Pancreas (tissue), 10 donors: ENCODE measurements at regions not wholly inside any gene's neighbourhood (a gene's known extent, or its start where the extent isn't known, plus 50 kb on each side); places are given as distances from the start of the nearest gene placed in this dataset.
"Not testable (repeated sequence)": the region's sequence is repeated elsewhere in the genome, so short reads cannot be mapped to it uniquely, and the experiment has no call there.

ENCODE experiments used
- ATAC-seq, 4 donors: fragments of 200-7000 bp; cut with Tn5 transposase; one replicate each; pipeline versions ENCODE4 v1.8.0 to v1.9.1; 2020; ENCODE audit warnings: mild to moderate bottlenecking in 4 of 4, moderate library complexity in 4 of 4
- DNase-seq, 6 donors: peaks; one replicate each; pipeline ENCODE4 v3.0.0-alpha.2; 2020
- FAIRE-seq: peaks from 2 replicates; lab custom pipeline; 2012; peaks lifted over from hg19 to GRCh38; lab: Jason Lieb, UNC
- H3K27ac ChIP-seq, 4 donors: fragments of 200-600 bp; sonication (generic); 1 replicate in 3 of 4; 2 replicates in 1 of 4; pipeline versions ENCODE4 v1.5.0 to v1.8.0; 2020
- H3K27me3 ChIP-seq, 4 donors: fragments of 200-600 bp; one replicate each; pipeline ENCODE4 v1.8.0; 2021
- H3K36me3 ChIP-seq, 3 donors: fragments of 200-600 bp; sonication (generic) in 1 of 3; one replicate each; pipeline versions ENCODE4 v1.5.0 to v1.8.0; 2020 to 2021
- H3K4me1 ChIP-seq, 3 donors: fragments of 200-600 bp; one replicate each; pipeline ENCODE4 v1.8.0; 2021
- H3K4me3 ChIP-seq, 4 donors: fragments of 200-600 bp; sonication (generic) in 2 of 4; one replicate each; pipeline versions ENCODE4 v1.5.0 to v1.8.0; 2020 to 2021
- H3K9me3 ChIP-seq, 4 donors: fragments of 200-600 bp; one replicate each; pipeline ENCODE4 v1.8.0; 2021
- WGBS, 2 donors: extraction: QIAGEN DNeasy Blood & Tissue Kit; methylation state at CpG; one replicate each; pipeline ENCODE4 v1.1.7; 2013; 5-methylcytosine and 5-hydroxymethylcytosine counted together
- intact Hi-C, 3 donors: fragments of 100-400 bp; cut with DNase I; formaldehyde crosslinking; loops; one replicate each; pipeline versions ENCODE4 v1.11.1 to v1.14.2; 2022
- TF ChIP-seq, protein P1 (sequence below), 4 donors: fragments of 200-600 bp; sonication (generic) in 3 of 4; IDR thresholded peaks; one replicate each; pipeline versions ENCODE4 v1.5.0 to v1.8.0; 2021; ENCODE audit warnings: antibody characterized with exemption in 4 of 4
- donor health status: healthy with polysubstance abuse.
- donor health status: DM: no; HTN: no; CAD: no; lungs with moderate emphysema.
- donor health status: DM: no; HTN: no; CAD: no.
- donor health status: control.
- donor health status: control.
- donor health status: Bipolar disorder and iron deficiency.
- donor health status: DM: yes; HTN: yes; CAD: no.
- donor health status: DM: no; HTN: no; CAD: no.
- donor health status: DM: no; HTN: no; CAD: no.
- donor health status: DM: yes; HTN: yes; CAD: no.

GRCh38 chr10:30686708-30687107 lies 57.2 kb upstream of the LYZL2 start:
- H3K4me1 ChIP-seq, result no peaks in the 10 kb centered on the region
- no peaks in the 10 kb centered on the region for H3K9me3 ChIP-seq
- H3K36me3 ChIP-seq, result no peaks in the 10 kb centered on the region
- DNase-seq (no peak), ATAC-seq (no peak), FAIRE-seq (no peak)
- TF ChIP-seq, protein P1, sequence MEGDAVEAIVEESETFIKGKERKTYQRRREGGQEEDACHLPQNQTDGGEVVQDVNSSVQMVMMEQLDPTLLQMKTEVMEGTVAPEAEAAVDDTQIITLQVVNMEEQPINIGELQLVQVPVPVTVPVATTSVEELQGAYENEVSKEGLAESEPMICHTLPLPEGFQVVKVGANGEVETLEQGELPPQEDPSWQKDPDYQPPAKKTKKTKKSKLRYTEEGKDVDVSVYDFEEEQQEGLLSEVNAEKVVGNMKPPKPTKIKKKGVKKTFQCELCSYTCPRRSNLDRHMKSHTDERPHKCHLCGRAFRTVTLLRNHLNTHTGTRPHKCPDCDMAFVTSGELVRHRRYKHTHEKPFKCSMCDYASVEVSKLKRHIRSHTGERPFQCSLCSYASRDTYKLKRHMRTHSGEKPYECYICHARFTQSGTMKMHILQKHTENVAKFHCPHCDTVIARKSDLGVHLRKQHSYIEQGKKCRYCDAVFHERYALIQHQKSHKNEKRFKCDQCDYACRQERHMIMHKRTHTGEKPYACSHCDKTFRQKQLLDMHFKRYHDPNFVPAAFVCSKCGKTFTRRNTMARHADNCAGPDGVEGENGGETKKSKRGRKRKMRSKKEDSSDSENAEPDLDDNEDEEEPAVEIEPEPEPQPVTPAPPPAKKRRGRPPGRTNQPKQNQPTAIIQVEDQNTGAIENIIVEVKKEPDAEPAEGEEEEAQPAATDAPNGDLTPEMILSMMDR (IDR thresholded peaks at IDR 0.05), result no peak
- H3K27me3 ChIP-seq, result no peaks in the 10 kb centered on the region
- H3K27ac ChIP-seq, result no peak overlapping the region
- H3K4me3 ChIP-seq, result no peak overlapping the region
- intact Hi-C loops, result no loop called here
- 47 to 48% methylated on average over 3 of the region's 3 CpGs for WGBS, 2 donors

DNA sequence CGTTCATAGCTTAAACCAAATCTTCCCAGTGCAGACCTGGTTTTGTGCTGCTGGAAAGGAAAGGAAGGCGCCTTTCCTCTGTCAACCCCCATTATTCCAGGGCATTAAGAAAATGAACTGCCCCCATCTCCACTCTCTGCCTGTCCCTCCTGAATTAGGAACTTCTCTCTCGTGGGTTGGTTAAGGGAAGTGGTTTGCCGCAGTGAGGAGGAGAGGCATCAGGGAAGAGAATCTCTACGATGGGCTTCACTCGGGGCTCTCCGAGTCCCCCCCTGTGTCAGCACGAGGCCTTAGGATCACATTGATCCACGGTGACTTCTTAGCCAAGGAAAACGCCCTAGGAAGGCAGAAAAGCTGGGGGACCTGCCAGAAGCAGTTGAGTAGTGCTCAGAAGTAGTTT lies 53.9 kb upstream of the LYZL2 start:
- no peak for DNase-seq
- Histone ChIP-seq H3K27ac (no peak overlapping the region), H3K9me3 (no peaks in the 10 kb centered on the region), H3K4me1 (no peaks in the 10 kb centered on the region), H3K4me3 (no peak overlapping the region), H3K27me3 (no peaks in the 10 kb centered on the region), H3K36me3 (no peaks in the 10 kb centered on the region)
- no peak for ATAC-seq
- TF ChIP-seq, protein P1 (IDR thresholded peaks at IDR 0.05), result no peak
- no peak for FAIRE-seq
- 58 to 66% methylated on average over 10 of the region's 10 CpGs for WGBS, 2 donors
- intact Hi-C loops, result no loop called here

GRCh38 chr10:30682377-30683199 lies 53.0 kb upstream of the LYZL2 start:
- H3K36me3 ChIP-seq, H3K27ac ChIP-seq, FAIRE-seq, H3K4me1 ChIP-seq, DNase-seq, H3K9me3 ChIP-seq, H3K4me3 ChIP-seq, H3K27me3 ChIP-seq, intact Hi-C loops: not testable (repeated sequence)
- WGBS, 2 donors, result 57 to 73% methylated on average over 9 of the region's 9 CpGs
- ATAC-seq, result peak in 3 of 4 donors; percentile 46 to 78 (median 76)

- no peak overlapping the region for H3K27ac ChIP-seq
- WGBS, 2 donors, result 33 to 43% methylated on average over 1 of the region's 1 CpG
- intact Hi-C loops, result no loop called here
- no peaks in the 10 kb centered on the region for H3K4me1 ChIP-seq
- H3K4me3 ChIP-seq, result no peak overlapping the region
- FAIRE-seq (no peak), DNase-seq (no peak), ATAC-seq (no peak)
- H3K27me3 ChIP-seq, result no peaks in the 10 kb centered on the region
- TF ChIP-seq, protein P1 (IDR thresholded peaks at IDR 0.05), result no peak
- H3K9me3 ChIP-seq, result no peaks in the 10 kb centered on the region
- H3K36me3 ChIP-seq, result no peaks in the 10 kb centered on the region
Measured at GRCh38 chr10:30680908-30681307, 51.4 kb upstream of the LYZL2 start.
